HepG2 (cell line): ENCODE measurements at regions not wholly inside any gene's neighbourhood (a gene's known extent, or its start where the extent isn't known, plus 50 kb on each side); places are given as distances from the start of the nearest gene placed in this dataset.

ENCODE experiments used
- AKNA ChIP-seq: sonication (generic); formaldehyde crosslinking; IDR thresholded peaks from 2 replicates; pipeline ENCODE4 v1.4.0; 2020; ENCODE audit warnings: missing genetic modification reagents, borderline replicate concordance
- BRCA1 ChIP-seq: sonication (generic); formaldehyde crosslinking; IDR thresholded peaks from 2 replicates; pipeline ENCODE4 v1.4.0; 2020; ENCODE audit warnings: missing genetic modification reagents
- EHMT2 ChIP-seq: fragments of 200-600 bp; sonication (generic); IDR thresholded peaks from 2 replicates; pipeline ENCODE4 v1.7.0; 2017; ENCODE audit warnings: antibody characterized with exemption, low read depth, low read length, borderline replicate concordance
- EP300 ChIP-seq, 3 experiments: sonication (generic) in 1 of 3; formaldehyde crosslinking in 1 of 3; IDR thresholded peaks; 2 replicates each; pipeline versions ENCODE4 v1.5.1 to v1.6.1; 2011 to 2020; ENCODE audit warnings: low read depth in 2 of 3, low read length in 2 of 3, borderline replicate concordance in 1 of 3, improper control_type of control experiment in 1 of 3, mild to moderate bottlenecking in 1 of 3, missing genetic modification reagents in 1 of 3, moderate library complexity in 1 of 3
- ETS1 ChIP-seq: sonication (generic); formaldehyde crosslinking; IDR thresholded peaks from 2 replicates; pipeline ENCODE4 v1.4.0; 2020; ENCODE audit warnings: missing genetic modification reagents
- GABPA ChIP-seq, 2 experiments: IDR thresholded peaks; 2 replicates each; pipeline ENCODE4 v1.6.1; 2011 to 2016; ENCODE audit warnings: low read depth in 2 of 2, low read length in 1 of 2, missing biosample characterization in 1 of 2, missing genetic modification characterization in 1 of 2
- HMGXB3 ChIP-seq: sonication (generic); formaldehyde crosslinking; IDR thresholded peaks from 2 replicates; pipeline ENCODE4 v1.4.0; 2020; ENCODE audit warnings: missing genetic modification reagents, borderline replicate concordance
- HNRNPUL1 ChIP-seq: fragments of 200-400 bp; formaldehyde crosslinking; IDR thresholded peaks from 2 replicates; pipeline ENCODE4 v1.6.1; 2017; ENCODE audit warnings: low read depth, mild to moderate bottlenecking, low read length, moderate library complexity
- HOXA5 ChIP-seq: sonication (generic); formaldehyde crosslinking; IDR thresholded peaks from 2 replicates; pipeline ENCODE4 v1.4.0; 2020; ENCODE audit warnings: missing genetic modification reagents
- KDM2A ChIP-seq: sonication (generic); formaldehyde crosslinking; IDR thresholded peaks from 2 replicates; pipeline ENCODE4 v1.4.0; 2020; ENCODE audit warnings: low read depth, missing genetic modification reagents, borderline replicate concordance
- RFX1 ChIP-seq: fragments of 450-650 bp; IDR thresholded peaks from 2 replicates; pipeline ENCODE4 v1.6.1; 2017
- ZBED4 ChIP-seq: sonication (generic); formaldehyde crosslinking; IDR thresholded peaks from 2 replicates; pipeline ENCODE4 v1.4.0; 2020; ENCODE audit warnings: missing genetic modification reagents, borderline replicate concordance
- ZNF264 ChIP-seq: sonication (generic); formaldehyde crosslinking; IDR thresholded peaks from 2 replicates; pipeline ENCODE4 v1.4.0; 2020; ENCODE audit warnings: missing genetic modification reagents

- no peak for TF ChIP-seq HMGXB3 (CRISPR knock-in tag)
- TF ChIP-seq HOXA5 (CRISPR knock-in tag) = peak; percentile 53; the same call in 1 of the 2 replicates
- TF ChIP-seq BRCA1 (CRISPR knock-in tag) = 0 out of 2 replicates have a peak, but pooled peaks have one; percentile 86
- peak; percentile 74; the same call in 1 of the 2 replicates for TF ChIP-seq EHMT2
- peak; percentile 84 to 88; a peak in 2 of 4 replicates for TF ChIP-seq EP300 (IDR thresholded peaks at IDR 0.05; ENCODE audit: low read depth in 2 of 2, low read length in 2 of 2)
- TF ChIP-seq EP300 (CRISPR knock-in tag; IDR thresholded peaks at IDR 0.05; ENCODE audit: borderline replicate concordance) = peak; percentile 69; the same call in 1 of the 2 replicates
- no peak for TF ChIP-seq GABPA (IDR thresholded peaks at IDR 0.05; ENCODE audit: low read depth, low read length)
- no peak for TF ChIP-seq GABPA (CRISPR knock-in tag; IDR thresholded peaks at IDR 0.05; ENCODE audit: low read depth)
- TF ChIP-seq AKNA (CRISPR knock-in tag) = no peak
- TF ChIP-seq ZBED4 = peak; percentile 59; the same call in 1 of the 2 replicates
- TF ChIP-seq HNRNPUL1 = no peak
- TF ChIP-seq ZNF264 (CRISPR knock-in tag) = peak; percentile 71; the same call in 1 of the 2 replicates
- peak; percentile 69; the same call in 1 of the 2 replicates for TF ChIP-seq KDM2A (CRISPR knock-in tag)
- no peak for TF ChIP-seq ETS1 (CRISPR knock-in tag)
- no peak for TF ChIP-seq RFX1
Measured at GRCh38 chr2:239574434-239575156, 173.8 kb upstream of the HDAC4 start (continued).
